IMR-90 (cell line): ENCODE measurements at regions not wholly inside any gene's neighbourhood (a gene's known extent, or its start where the extent isn't known, plus 50 kb on each side); places are given as distances from the start of the nearest gene placed in this dataset.

Experiments used
- ATAC-seq: fragments of 200-7000 bp; cut with Tn5 transposase; 2 replicates; pipeline ENCODE4 v1.9.1; 2020; ENCODE audit warnings: low read depth, mild to moderate bottlenecking, moderate library complexity
- BruUV-seq: library from RNA; stranded (reverse); fragments of 400-500 nt; replicated peaks from 2 replicates; lab custom pipeline; 2021; lab: Mats Ljungman, UMichigan
- CTCF ChIA-PET: fragments of 300-600 bp; formaldehyde crosslinking; extraction: SDS; loops from one replicate; lab custom pipeline; 2021; ENCODE audit warnings: antibody characterized with exemption; lab: Yijun Ruan, JAX
- POLR2A ChIA-PET: fragments of 300-600 bp; sonication (Branson Sonifier 250); formaldehyde crosslinking; loops from one replicate; lab custom pipeline; 2022; ENCODE audit warnings: antibody characterized with exemption; ENCODE audit not compliant: unreplicated experiment; lab: Charles Lee
- DNase-seq: peaks from one replicate; pipeline ENCODE4 v3.0.0; 2013
- H2AFZ ChIP-seq: replicated peaks from 2 replicates; pipeline ENCODE3; 2013; ENCODE audit warnings: low read length, mild to moderate bottlenecking; ENCODE audit not compliant: poor library complexity
- H2AK5ac ChIP-seq: 2 replicates; pipeline ENCODE4 v1.6.1; 2013; ENCODE audit warnings: low read depth, low read length, inconsistent platforms
- H2AK9ac ChIP-seq: replicated peaks from 2 replicates; pipeline ENCODE3; 2013; ENCODE audit warnings: mild to moderate bottlenecking, low read depth, low read length, moderate library complexity; ENCODE audit not compliant: poor library complexity
- H2BK120ac ChIP-seq: 2 replicates; pipeline ENCODE4 v1.6.1; 2013; ENCODE audit warnings: low read depth, low read length, inconsistent platforms
- H2BK15ac ChIP-seq: 3 replicates; pipeline ENCODE4 v1.6.1; 2013; ENCODE audit warnings: low read depth, low read length, inconsistent platforms
- H2BK20ac ChIP-seq: 2 replicates; pipeline ENCODE4 v1.6.1; 2013; ENCODE audit warnings: low read depth, mild to moderate bottlenecking, inconsistent platforms, low read length, moderate library complexity
- H2BK5ac ChIP-seq: 2 replicates; pipeline ENCODE4 v1.6.1; 2013; ENCODE audit warnings: mild to moderate bottlenecking, low read depth, low read length, inconsistent platforms; ENCODE audit not compliant: poor library complexity, severe bottlenecking
- H3K14ac ChIP-seq: replicated peaks from 2 replicates; pipeline ENCODE4 v1.6.1; 2013; ENCODE audit warnings: low read depth, low read length, inconsistent platforms
- H3K18ac ChIP-seq: 2 replicates; pipeline ENCODE4 v1.6.1; 2013; ENCODE audit warnings: low read depth, low read length, control low read depth
- H3K23ac ChIP-seq: 2 replicates; pipeline ENCODE4 v1.6.1; 2013; ENCODE audit warnings: low read depth, low read length, inconsistent platforms
- H3K27ac ChIP-seq: 2 replicates; pipeline ENCODE4 v1.5.1; 2013; ENCODE audit warnings: mild to moderate bottlenecking, control low read depth, low read length; ENCODE audit not compliant: insufficient read depth
- H3K27me3 ChIP-seq: 2 replicates; pipeline ENCODE4 v1.6.1; 2013; ENCODE audit warnings: low read length; ENCODE audit not compliant: control insufficient read depth, insufficient read depth
- H3K36me3 ChIP-seq: 2 replicates; pipeline ENCODE4 v1.6.1; 2013; ENCODE audit warnings: low read length, mixed read lengths; ENCODE audit not compliant: control insufficient read depth, insufficient read depth
- H3K4ac ChIP-seq: 2 replicates; pipeline ENCODE4 v1.6.1; 2013; ENCODE audit warnings: low read depth, low read length, inconsistent platforms
- H3K4me1 ChIP-seq: 2 replicates; pipeline ENCODE4 v1.6.1; 2013; ENCODE audit warnings: low read length, mixed read lengths; ENCODE audit not compliant: control insufficient read depth, insufficient read depth
- H3K4me2 ChIP-seq: 2 replicates; pipeline ENCODE4 v1.6.1; 2013; ENCODE audit warnings: low read depth, mild to moderate bottlenecking, control low read depth, low read length, moderate library complexity
- H3K4me3 ChIP-seq: 2 replicates; pipeline ENCODE4 v1.5.1; 2013; ENCODE audit warnings: low read depth, mild to moderate bottlenecking, control low read depth, low read length, moderate library complexity; ENCODE audit not compliant: insufficient read depth
- H3K56ac ChIP-seq: 2 replicates; pipeline ENCODE4 v1.6.1; 2013; ENCODE audit warnings: low read length, inconsistent platforms; ENCODE audit not compliant: insufficient read depth; ENCODE audit errors: extremely low read depth
- H3K79me1 ChIP-seq, 2 experiments: 2 replicates each; pipeline ENCODE4 v1.6.1; 2013; ENCODE audit warnings: low read length in 2 of 2, inconsistent platforms in 1 of 2, low read depth in 1 of 2
- H3K9ac ChIP-seq: 2 replicates; pipeline ENCODE4 v1.6.1; 2013; ENCODE audit warnings: low read depth, low read length, control low read depth
- H3K9me1 ChIP-seq: 2 replicates; pipeline ENCODE4 v1.6.1; 2013; ENCODE audit warnings: low read length, inconsistent platforms; ENCODE audit not compliant: insufficient read depth
- H3K9me3 ChIP-seq: 2 replicates; pipeline ENCODE4 v1.6.1; 2013; ENCODE audit warnings: low read length; ENCODE audit not compliant: control insufficient read depth, insufficient read depth
- H4K20me1 ChIP-seq: 2 replicates; pipeline ENCODE4 v1.6.1; 2013; ENCODE audit warnings: low read length, inconsistent platforms; ENCODE audit not compliant: insufficient read depth
- H4K5ac ChIP-seq: 2 replicates; pipeline ENCODE4 v1.6.1; 2013; ENCODE audit warnings: mild to moderate bottlenecking, low read depth, low read length, control low read depth
- H4K8ac ChIP-seq, 2 experiments: 2 replicates each; pipeline ENCODE4 v1.6.1; 2013; ENCODE audit warnings: low read depth in 2 of 2, low read length in 2 of 2, control low read depth in 1 of 2, inconsistent platforms in 1 of 2
- H4K91ac ChIP-seq: 2 replicates; pipeline ENCODE4 v1.6.1; 2013; ENCODE audit warnings: low read depth, low read length, inconsistent platforms; ENCODE audit not compliant: insufficient read depth
- BHLHE40 ChIP-seq: fragments of 150-350 bp; IDR thresholded peaks from 2 replicates; pipeline ENCODE4 v1.6.1; 2016; ENCODE audit warnings: mild to moderate bottlenecking, low read depth, low read length
- CEBPB ChIP-seq: IDR thresholded peaks from 2 replicates; pipeline ENCODE4 v1.6.1; 2012; ENCODE audit warnings: low read depth, low read length, improper control_type of control experiment
- CHD1 ChIP-seq: IDR thresholded peaks from 2 replicates; pipeline ENCODE4 v1.6.1; 2012; ENCODE audit warnings: low read depth, low read length, improper control_type of control experiment
- MAFK ChIP-seq: IDR thresholded peaks from 2 replicates; pipeline ENCODE4 v1.6.1; 2012; ENCODE audit warnings: low read depth, low read length, improper control_type of control experiment
- MAZ ChIP-seq: IDR thresholded peaks from 2 replicates; pipeline ENCODE4 v1.6.1; 2012; ENCODE audit warnings: low read depth, mild to moderate bottlenecking, low read length, improper control_type of control experiment, moderate library complexity, borderline replicate concordance
- MXI1 ChIP-seq: IDR thresholded peaks from 2 replicates; pipeline ENCODE4 v1.6.1; 2012; ENCODE audit warnings: low read depth, mild to moderate bottlenecking, low read length, moderate library complexity, borderline replicate concordance
- POLR2A ChIP-seq: IDR thresholded peaks from 2 replicates; pipeline ENCODE4 v1.6.1; 2012; ENCODE audit warnings: mild to moderate bottlenecking, low read depth, low read length
- RAD21 ChIP-seq: IDR thresholded peaks from 2 replicates; pipeline ENCODE4 v1.6.1; 2012; ENCODE audit warnings: low read length, improper control_type of control experiment
- RCOR1 ChIP-seq: IDR thresholded peaks from 2 replicates; pipeline ENCODE4 v1.6.1; 2012; ENCODE audit warnings: mild to moderate bottlenecking, low read length, improper control_type of control experiment; ENCODE audit not compliant: insufficient replicate concordance
- RFX5 ChIP-seq: IDR thresholded peaks from 2 replicates; pipeline ENCODE4 v1.8.0; 2012; ENCODE audit warnings: low read depth, mild to moderate bottlenecking, low read length, moderate library complexity
- SMC3 ChIP-seq: fragments of 150-350 bp; IDR thresholded peaks from 2 replicates; pipeline ENCODE4 v1.6.1; 2016; ENCODE audit warnings: low read depth, mild to moderate bottlenecking, antibody characterized with exemption, low read length, moderate library complexity
- WGBS, 2 experiments: methylation state at CpG; one replicate each; pipeline versions ENCODE4 v1.1.5 to v1.1.7; 2013; ENCODE audit warnings: missing lambda C conversion rate in 2 of 2; ENCODE audit not compliant: insufficient read length in 1 of 2; ENCODE audit errors: extremely low coverage in 2 of 2; 5-methylcytosine and 5-hydroxymethylcytosine counted together
- dilution Hi-C: fragments of 300-500 bp; cut with HindIII; formaldehyde crosslinking; loops from one replicate; pipeline ENCODE4 v1.14.3; 2018; ENCODE audit warnings: low sequenced_read_pairs; ENCODE audit not compliant: unreplicated experiment
- in situ Hi-C: fragments of 300-500 bp; cut with MboI; formaldehyde crosslinking; loops from 3 replicates; pipeline ENCODE4 v1.14.3; 2019; ENCODE audit warnings: low sequenced_read_pairs, inconsistent platforms, mixed read lengths
- intact Hi-C: fragments of 100-400 bp; cut with micrococcal nuclease; formaldehyde crosslinking; loops from 2 replicates; pipeline ENCODE4 v1.10.0; 2022
- TF ChIP-seq, protein P1 (sequence below): fragments of 150-350 bp; IDR thresholded peaks from 2 replicates; pipeline ENCODE4 v1.6.1; 2017; ENCODE audit warnings: mild to moderate bottlenecking, antibody characterized with exemption, low read length, low read depth
- TF ChIP-seq, protein P2 (sequence below): fragments of 150-350 bp; IDR thresholded peaks from 2 replicates; pipeline ENCODE4 v1.6.1; 2016; ENCODE audit warnings: low read depth, mild to moderate bottlenecking, low read length, moderate library complexity, borderline replicate concordance
- TF ChIP-seq, protein P3 (sequence below): conservative IDR thresholded peaks from 2 replicates; pipeline ENCODE4 v1.5.1; 2012; ENCODE audit warnings: mild to moderate bottlenecking, low read depth, low read length, improper control_type of control experiment

DNA sequence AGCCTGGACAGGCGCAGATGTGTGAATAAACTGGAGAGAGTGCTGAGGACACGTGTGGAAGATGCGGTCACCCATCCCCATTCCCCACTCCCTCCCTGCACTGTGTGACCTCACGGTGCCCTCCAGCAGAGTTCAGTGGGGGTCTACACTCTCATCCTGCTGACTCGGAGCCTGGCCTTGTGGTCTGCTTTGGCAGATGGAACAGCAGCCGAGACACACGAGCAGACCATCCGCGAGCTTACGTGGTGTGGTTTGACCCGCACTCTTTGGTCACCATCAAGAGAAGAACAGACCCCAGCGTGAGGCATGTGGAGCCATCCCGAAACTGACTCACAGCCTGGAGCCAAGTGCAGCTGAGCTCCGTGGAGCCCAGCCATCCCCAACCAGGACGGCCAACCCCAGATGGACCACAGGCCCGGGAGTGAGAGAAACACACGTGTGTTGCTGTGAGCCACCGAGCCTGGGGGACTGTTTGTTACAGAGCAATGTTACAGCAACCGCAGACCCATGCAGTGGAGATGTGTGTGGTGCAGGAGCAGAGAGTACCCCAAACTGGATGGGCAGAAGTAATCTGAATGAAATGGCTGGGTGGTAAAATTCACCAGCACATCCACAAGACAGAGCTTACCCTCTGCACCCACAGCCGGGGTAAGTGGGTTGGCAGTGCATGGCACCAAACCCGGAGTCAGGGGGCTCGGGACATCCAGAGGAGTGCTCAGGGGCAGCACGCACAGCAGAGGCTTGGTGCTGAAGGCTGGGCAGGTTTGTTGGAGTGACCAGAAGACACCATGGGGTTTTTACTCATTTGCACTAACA lies 90.7 kb downstream of the RTL6 start:
- dilution Hi-C loops (no loop called here), in situ Hi-C loops (no loop called here), intact Hi-C loops (no loop called here)
- Histone ChIP-seq H3K27me3 (peaks cover 8% of the 10 kb centered on the region; the same call in 1 of the 2 replicates), H3K4ac (no peak overlapping the region), H2BK15ac (no peak overlapping the region), H3K4me3 (no peak overlapping the region), H3K4me2 (no peak overlapping the region), H2AK5ac (no peak overlapping the region; the same call in 1 of the 2 replicates), H3K18ac (no peak overlapping the region), H2BK5ac (no peak overlapping the region), H4K8ac (no peak overlapping the region), H4K91ac (no peak overlapping the region), H4K5ac (no peak overlapping the region), H2AK9ac (no peak overlapping the region), H4K20me1 (no peaks in the 10 kb centered on the region), H2BK120ac (no peak overlapping the region), H3K23ac (no peak overlapping the region), H2BK20ac (no peak overlapping the region), H3K79me1 (no peaks in the 10 kb centered on the region), H3K36me3 (no peaks in the 10 kb centered on the region), H2AFZ (no peak overlapping the region), H3K9me3 (no peaks in the 10 kb centered on the region), H3K56ac (no peak overlapping the region), H3K9me1 (no peaks in the 10 kb centered on the region), H3K4me1 (no peaks in the 10 kb centered on the region), H3K27ac (no peak overlapping the region), H3K14ac (no peak overlapping the region), H3K9ac (no peak overlapping the region)
- ATAC-seq (no peak), DNase-seq (no peak)
- ChIA-PET POLR2A (no interaction called here), CTCF (no interaction called here)
- TF ChIP-seq MAZ (no peak), POLR2A (no peak), RFX5 (no peak), SMC3 (no peak), CHD1 (no peak), MAFK (no peak), MXI1 (no peak), RCOR1 (no peak), CEBPB (no peak), BHLHE40 (no peak), RAD21 (no peak)
- TF ChIP-seq, protein P1, sequence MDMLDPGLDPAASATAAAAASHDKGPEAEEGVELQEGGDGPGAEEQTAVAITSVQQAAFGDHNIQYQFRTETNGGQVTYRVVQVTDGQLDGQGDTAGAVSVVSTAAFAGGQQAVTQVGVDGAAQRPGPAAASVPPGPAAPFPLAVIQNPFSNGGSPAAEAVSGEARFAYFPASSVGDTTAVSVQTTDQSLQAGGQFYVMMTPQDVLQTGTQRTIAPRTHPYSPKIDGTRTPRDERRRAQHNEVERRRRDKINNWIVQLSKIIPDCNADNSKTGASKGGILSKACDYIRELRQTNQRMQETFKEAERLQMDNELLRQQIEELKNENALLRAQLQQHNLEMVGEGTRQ: no peak
- TF ChIP-seq, protein P2, sequence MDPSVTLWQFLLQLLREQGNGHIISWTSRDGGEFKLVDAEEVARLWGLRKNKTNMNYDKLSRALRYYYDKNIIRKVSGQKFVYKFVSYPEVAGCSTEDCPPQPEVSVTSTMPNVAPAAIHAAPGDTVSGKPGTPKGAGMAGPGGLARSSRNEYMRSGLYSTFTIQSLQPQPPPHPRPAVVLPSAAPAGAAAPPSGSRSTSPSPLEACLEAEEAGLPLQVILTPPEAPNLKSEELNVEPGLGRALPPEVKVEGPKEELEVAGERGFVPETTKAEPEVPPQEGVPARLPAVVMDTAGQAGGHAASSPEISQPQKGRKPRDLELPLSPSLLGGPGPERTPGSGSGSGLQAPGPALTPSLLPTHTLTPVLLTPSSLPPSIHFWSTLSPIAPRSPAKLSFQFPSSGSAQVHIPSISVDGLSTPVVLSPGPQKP: no peak
- TF ChIP-seq, protein P3, sequence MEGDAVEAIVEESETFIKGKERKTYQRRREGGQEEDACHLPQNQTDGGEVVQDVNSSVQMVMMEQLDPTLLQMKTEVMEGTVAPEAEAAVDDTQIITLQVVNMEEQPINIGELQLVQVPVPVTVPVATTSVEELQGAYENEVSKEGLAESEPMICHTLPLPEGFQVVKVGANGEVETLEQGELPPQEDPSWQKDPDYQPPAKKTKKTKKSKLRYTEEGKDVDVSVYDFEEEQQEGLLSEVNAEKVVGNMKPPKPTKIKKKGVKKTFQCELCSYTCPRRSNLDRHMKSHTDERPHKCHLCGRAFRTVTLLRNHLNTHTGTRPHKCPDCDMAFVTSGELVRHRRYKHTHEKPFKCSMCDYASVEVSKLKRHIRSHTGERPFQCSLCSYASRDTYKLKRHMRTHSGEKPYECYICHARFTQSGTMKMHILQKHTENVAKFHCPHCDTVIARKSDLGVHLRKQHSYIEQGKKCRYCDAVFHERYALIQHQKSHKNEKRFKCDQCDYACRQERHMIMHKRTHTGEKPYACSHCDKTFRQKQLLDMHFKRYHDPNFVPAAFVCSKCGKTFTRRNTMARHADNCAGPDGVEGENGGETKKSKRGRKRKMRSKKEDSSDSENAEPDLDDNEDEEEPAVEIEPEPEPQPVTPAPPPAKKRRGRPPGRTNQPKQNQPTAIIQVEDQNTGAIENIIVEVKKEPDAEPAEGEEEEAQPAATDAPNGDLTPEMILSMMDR: no peak
- 74% methylated on average over 12 of the region's 23 CpGs; no CpG with 5 or more reads in 1 of the 2 experiments for WGBS, 2 experiments
- no TSS peak for BruUV-seq
